ENCODE measurements at regions not wholly inside any gene's neighbourhood (a gene's known extent, or its start where the extent isn't known, plus 50 kb on each side); places are given as distances from the start of the nearest gene placed in this dataset.

- TF ChIP-seq CTCF (conservative IDR thresholded peaks at IDR 0.05): no peak
- TF ChIP-seq ZFX (IDR thresholded peaks at IDR 0.05): no peak
- no peak overlapping the region for H3K27ac ChIP-seq
Measured at GRCh38 chr4:100694467-100694866, 176.6 kb upstream of the EMCN start.

- TF ChIP-seq ZFX (IDR thresholded peaks at IDR 0.05): no peak
- TF ChIP-seq CTCF (conservative IDR thresholded peaks at IDR 0.05): no peak
- no peak overlapping the region for H3K27ac ChIP-seq
Measured at GRCh38 chr4:100690812-100691211, 173.0 kb upstream of the EMCN start.

GRCh38 chr4:100688368-100688767, 170.5 kb upstream of the EMCN start:
- H3K27ac ChIP-seq: no peak overlapping the region
- no peak for TF ChIP-seq ZFX (IDR thresholded peaks at IDR 0.05)
- no peak for TF ChIP-seq CTCF (conservative IDR thresholded peaks at IDR 0.05)

- TF ChIP-seq ZFX (IDR thresholded peaks at IDR 0.05) (no peak), CTCF (conservative IDR thresholded peaks at IDR 0.05) (no peak)
- H3K27ac ChIP-seq: no peak overlapping the region
Measured at GRCh38 chr4:100682477-100683218, 164.8 kb upstream of the EMCN start.

GRCh38 chr4:100681289-100681688, 163.5 kb upstream of the EMCN start:
- no peak overlapping the region for H3K27ac ChIP-seq
- TF ChIP-seq CTCF (conservative IDR thresholded peaks at IDR 0.05): no peak
- TF ChIP-seq ZFX (IDR thresholded peaks at IDR 0.05): no peak

- no peak overlapping the region for H3K27ac ChIP-seq
- TF ChIP-seq ZFX (IDR thresholded peaks at IDR 0.05): no peak
- TF ChIP-seq CTCF (conservative IDR thresholded peaks at IDR 0.05): no peak
Measured at GRCh38 chr4:100679926-100680325, 162.1 kb upstream of the EMCN start.

- TF ChIP-seq CTCF (conservative IDR thresholded peaks at IDR 0.05) (no peak), ZFX (IDR thresholded peaks at IDR 0.05) (no peak)
- no peak overlapping the region for H3K27ac ChIP-seq
Measured at GRCh38 chr4:100674976-100675375, 157.2 kb upstream of the EMCN start.
